GM12878 (cell line): ENCODE measurements at regions not wholly inside any gene's neighbourhood (a gene's known extent, or its start where the extent isn't known, plus 50 kb on each side); places are given as distances from the start of the nearest gene placed in this dataset.

Experiments used
- BCL11A ChIP-seq: IDR thresholded peaks from 2 replicates; pipeline ENCODE4 v1.6.1; 2011; ENCODE audit warnings: low read depth, low read length
- CBFB ChIP-seq: IDR thresholded peaks from 2 replicates; pipeline ENCODE4 v1.6.1; 2016; ENCODE audit warnings: antibody characterized with exemption, low read depth
- CBX3 ChIP-seq: fragments of 200-600 bp; sonication (generic); IDR thresholded peaks from 2 replicates; pipeline ENCODE4 v1.6.1; 2016; ENCODE audit warnings: low read depth, borderline replicate concordance
- CEBPZ ChIP-seq: fragments of 150-350 bp; IDR thresholded peaks from 2 replicates; pipeline ENCODE4 v1.6.1; 2016; ENCODE audit warnings: low read depth, low read length
- CHD1 ChIP-seq: IDR thresholded peaks from 2 replicates; pipeline ENCODE4 v1.6.1; 2012; ENCODE audit warnings: low read depth, low read length, improper control_type of control experiment
- E2F4 ChIP-seq: IDR thresholded peaks from 2 replicates; pipeline ENCODE4 v1.6.1; 2012; ENCODE audit warnings: low read depth, low read length, improper control_type of control experiment
- EP300 ChIP-seq, 2 experiments: fragments of 150-350 bp in 1 of 2; IDR thresholded peaks; 2 replicates each; pipeline ENCODE4 v1.6.1; 2011 to 2012; ENCODE audit warnings: low read depth in 2 of 2, low read length in 2 of 2, borderline replicate concordance in 1 of 2, improper control_type of control experiment in 1 of 2, inconsistent platforms in 1 of 2; ENCODE audit not compliant: control insufficient read depth in 1 of 2
- FOS ChIP-seq: IDR thresholded peaks from 3 replicates; pipeline ENCODE4 v1.6.1; 2011; ENCODE audit warnings: borderline replicate concordance; ENCODE audit not compliant: insufficient read length; ENCODE audit errors: extremely low read depth
- IKZF2 ChIP-seq, 2 experiments: fragments of 450-650 bp; IDR thresholded peaks; 2 replicates each; pipeline ENCODE4 v1.6.1; 2017; ENCODE audit warnings: mild to moderate bottlenecking in 2 of 2, moderate library complexity in 2 of 2
- JUNB ChIP-seq: IDR thresholded peaks from 2 replicates; pipeline ENCODE4 v1.6.1; 2016; ENCODE audit warnings: antibody characterized with exemption, mild to moderate bottlenecking
- JUND ChIP-seq: IDR thresholded peaks from 2 replicates; pipeline ENCODE4 v1.6.1; 2012; ENCODE audit warnings: low read depth, mild to moderate bottlenecking, low read length, improper control_type of control experiment, moderate library complexity
- MTA2 ChIP-seq: fragments of 450-650 bp; IDR thresholded peaks from 2 replicates; pipeline ENCODE4 v1.6.1; 2016; ENCODE audit warnings: low read depth, mild to moderate bottlenecking, moderate library complexity
- PAX8 ChIP-seq: fragments of 450-650 bp; IDR thresholded peaks from 2 replicates; pipeline ENCODE4 v1.6.1; 2017; ENCODE audit warnings: mild to moderate bottlenecking, moderate library complexity
- RB1 ChIP-seq: fragments of 450-650 bp; formaldehyde crosslinking; IDR thresholded peaks from 2 replicates; pipeline ENCODE4 v1.6.1; 2017; ENCODE audit warnings: mild to moderate bottlenecking, borderline replicate concordance
- SMARCA5 ChIP-seq: fragments of 450-650 bp; IDR thresholded peaks from 2 replicates; pipeline ENCODE4 v1.6.1; 2017; ENCODE audit warnings: mild to moderate bottlenecking
- WRNIP1 ChIP-seq: IDR thresholded peaks from 2 replicates; pipeline ENCODE4 v1.6.1; 2011; ENCODE audit warnings: low read depth, low read length, improper control_type of control experiment, borderline replicate concordance
- ZBTB4 ChIP-seq: fragments of 450-650 bp; formaldehyde crosslinking; IDR thresholded peaks from 2 replicates; pipeline ENCODE4 v1.4.0; 2022; ENCODE audit warnings: mild to moderate bottlenecking, moderate library complexity
- ZNF217 ChIP-seq: fragments of 450-650 bp; IDR thresholded peaks from 2 replicates; pipeline ENCODE4 v1.6.1; 2017; ENCODE audit warnings: antibody characterized with exemption, mild to moderate bottlenecking
- ZSCAN29 ChIP-seq: fragments of 450-650 bp; IDR thresholded peaks from 2 replicates; pipeline ENCODE4 v1.6.1; 2017; ENCODE audit warnings: mild to moderate bottlenecking, moderate library complexity

- TF ChIP-seq EP300 (IDR thresholded peaks at IDR 0.05; ENCODE audit: borderline replicate concordance in 1 of 2, control insufficient read depth in 1 of 2, low read depth in 2 of 2, low read length in 2 of 2) (no peak), WRNIP1 (no peak), CBX3 (no peak), E2F4 (no peak), ZSCAN29 (no peak), BCL11A (no peak), CEBPZ (no peak), IKZF2 (IDR thresholded peaks at IDR 0.05) (no peak), RB1 (no peak), JUNB (no peak), SMARCA5 (no peak), JUND (no peak), FOS (no peak), PAX8 (no peak), ZNF217 (no peak), MTA2 (no peak), ZBTB4 (CRISPR knock-in tag) (no peak), CBFB (no peak), CHD1 (no peak)
Measured at GRCh38 chr3:18559331-18559842, 134.2 kb upstream of the SATB1 start (continued).
